ENCODE measurements at regions not wholly inside any gene's neighbourhood (a gene's known extent, or its start where the extent isn't known, plus 50 kb on each side); places are given as distances from the start of the nearest gene placed in this dataset.

DNA sequence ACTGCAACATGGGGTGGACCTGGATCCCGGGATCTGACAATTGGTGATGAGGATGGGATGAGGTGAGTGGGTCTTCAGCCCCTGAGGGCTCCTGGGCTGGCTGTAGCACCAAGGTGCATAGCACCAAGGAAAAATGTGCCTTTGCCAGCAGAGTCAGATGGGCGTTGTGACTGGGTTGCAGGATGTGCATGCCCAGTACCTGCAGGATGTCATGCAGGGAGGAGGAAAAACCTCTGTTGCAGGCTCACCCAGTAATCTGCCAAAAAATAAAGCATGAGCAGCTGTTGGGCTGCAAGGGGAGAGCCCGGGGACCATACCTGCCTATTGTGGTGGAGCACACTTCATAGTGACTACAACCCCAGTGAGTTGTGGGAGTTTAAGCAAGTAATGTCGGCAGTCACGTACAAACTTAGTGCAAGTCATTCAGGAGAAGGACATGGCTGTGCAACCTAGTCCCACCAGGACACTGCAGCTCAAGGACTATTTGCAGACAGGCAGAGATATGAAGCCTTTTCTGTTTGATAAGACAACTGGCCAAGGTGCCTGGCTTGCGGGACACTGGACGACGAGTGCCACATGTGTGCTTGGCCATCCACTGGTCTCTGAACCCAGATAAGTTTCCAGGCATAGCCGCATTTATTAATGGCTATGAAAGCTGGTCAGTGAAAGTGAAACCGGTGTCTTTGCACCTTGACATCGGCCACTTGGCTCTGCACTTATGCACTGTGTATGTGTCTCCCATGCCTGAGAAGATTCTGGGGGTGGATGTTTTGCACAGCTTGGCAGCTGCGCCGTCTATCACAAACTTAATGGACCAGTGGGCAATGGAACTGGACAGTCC is 499.8 kb downstream of the KCNJ2 start:
- Histone ChIP-seq H3K4me1 (no peaks in the 10 kb centered on the region), H3K27ac (no peak overlapping the region), H3K27me3 (no peaks in the 10 kb centered on the region), H3K9me3 (no peaks in the 10 kb centered on the region), H3K36me3 (no peaks in the 10 kb centered on the region), H3K4me3 (no peak overlapping the region)
- intact Hi-C loops (cut with DNase I) = loop anchor here (5.0 kb wide), 1 partner anchor 477 kb away; no protein-coding TSS in a partner anchor
- no peak for TF ChIP-seq POLR2AphosphoS5 (IDR thresholded peaks at IDR 0.05; ENCODE audit: insufficient read depth in 1 of 2, low read depth in 1 of 2)
- TF ChIP-seq, protein P1, sequence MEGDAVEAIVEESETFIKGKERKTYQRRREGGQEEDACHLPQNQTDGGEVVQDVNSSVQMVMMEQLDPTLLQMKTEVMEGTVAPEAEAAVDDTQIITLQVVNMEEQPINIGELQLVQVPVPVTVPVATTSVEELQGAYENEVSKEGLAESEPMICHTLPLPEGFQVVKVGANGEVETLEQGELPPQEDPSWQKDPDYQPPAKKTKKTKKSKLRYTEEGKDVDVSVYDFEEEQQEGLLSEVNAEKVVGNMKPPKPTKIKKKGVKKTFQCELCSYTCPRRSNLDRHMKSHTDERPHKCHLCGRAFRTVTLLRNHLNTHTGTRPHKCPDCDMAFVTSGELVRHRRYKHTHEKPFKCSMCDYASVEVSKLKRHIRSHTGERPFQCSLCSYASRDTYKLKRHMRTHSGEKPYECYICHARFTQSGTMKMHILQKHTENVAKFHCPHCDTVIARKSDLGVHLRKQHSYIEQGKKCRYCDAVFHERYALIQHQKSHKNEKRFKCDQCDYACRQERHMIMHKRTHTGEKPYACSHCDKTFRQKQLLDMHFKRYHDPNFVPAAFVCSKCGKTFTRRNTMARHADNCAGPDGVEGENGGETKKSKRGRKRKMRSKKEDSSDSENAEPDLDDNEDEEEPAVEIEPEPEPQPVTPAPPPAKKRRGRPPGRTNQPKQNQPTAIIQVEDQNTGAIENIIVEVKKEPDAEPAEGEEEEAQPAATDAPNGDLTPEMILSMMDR (IDR thresholded peaks at IDR 0.05) = no peak
- TF ChIP-seq POLR2A (IDR thresholded peaks at IDR 0.05) = no peak
- DNase-seq (ENCODE audit: extremely low spot score in 2 of 2) = no peak

DNA sequence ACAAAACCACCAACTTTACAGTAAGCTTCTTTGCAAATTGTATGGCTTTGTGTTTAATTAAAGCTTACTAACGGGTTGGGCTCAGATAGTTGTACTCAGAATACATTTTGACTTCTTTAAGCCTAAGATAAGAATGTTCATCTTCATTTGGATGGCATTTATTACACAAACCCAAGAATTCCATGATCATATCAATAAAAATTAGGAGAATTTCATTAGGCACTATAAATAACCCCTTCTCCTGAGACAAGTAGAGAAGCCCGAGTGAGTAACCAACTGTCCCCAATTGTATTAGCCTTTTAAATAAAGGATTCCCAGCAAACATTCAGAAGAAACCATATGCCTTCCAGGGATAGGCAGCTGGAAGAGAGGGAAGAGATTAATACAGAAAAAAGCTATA is 504.7 kb downstream of the KCNJ2 start:
- no peak for TF ChIP-seq POLR2A (IDR thresholded peaks at IDR 0.05)
- TF ChIP-seq, protein P1 (IDR thresholded peaks at IDR 0.05) = no peak
- TF ChIP-seq POLR2AphosphoS5 (IDR thresholded peaks at IDR 0.05; ENCODE audit: insufficient read depth in 1 of 2, low read depth in 1 of 2) = no peak
- intact Hi-C loops (cut with DNase I) = no loop called here
- no peaks in the 10 kb centered on the region for H3K4me1 ChIP-seq

DNA sequence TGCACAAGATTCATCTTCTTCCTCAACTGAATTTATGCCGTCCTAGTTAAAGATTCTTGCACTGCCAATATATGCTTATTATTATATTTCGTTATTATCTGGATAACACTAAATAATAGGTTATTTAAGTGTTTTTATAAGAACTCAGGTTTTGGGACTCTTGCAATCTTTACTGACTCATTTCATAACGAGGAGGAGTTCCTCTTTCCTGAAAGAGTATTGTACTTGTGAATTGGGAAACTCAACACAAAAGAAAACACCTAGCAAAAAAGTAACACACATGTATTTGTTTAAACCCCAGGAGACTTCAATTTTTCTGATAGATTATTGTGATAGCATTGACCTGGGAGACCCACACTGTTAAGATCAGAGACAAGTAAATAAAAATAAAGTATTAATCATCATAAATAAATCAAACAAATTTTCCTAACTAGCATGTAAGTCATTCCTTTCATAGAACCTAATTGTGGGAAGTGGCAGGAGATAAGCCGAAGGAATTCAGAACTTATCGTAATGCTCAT is 505.8 kb downstream of the KCNJ2 start:
- H3K4me3 ChIP-seq = no peak overlapping the region
- intact Hi-C loops (cut with DNase I) = no loop called here
- H3K9me3 ChIP-seq = no peaks in the 10 kb centered on the region
- no peaks in the 10 kb centered on the region for H3K36me3 ChIP-seq
- no peaks in the 10 kb centered on the region for H3K27me3 ChIP-seq
- TF ChIP-seq POLR2A (IDR thresholded peaks at IDR 0.05) (no peak), POLR2AphosphoS5 (IDR thresholded peaks at IDR 0.05; ENCODE audit: insufficient read depth in 1 of 2, low read depth in 1 of 2) (no peak)
- TF ChIP-seq, protein P1 (IDR thresholded peaks at IDR 0.05) = no peak
- DNase-seq (ENCODE audit: extremely low spot score in 2 of 2) = no peak
- no peaks in the 10 kb centered on the region for H3K4me1 ChIP-seq
- H3K27ac ChIP-seq = no peak overlapping the region

More for the DNA sequence above, 504.7 kb downstream of the KCNJ2 start:
- Histone ChIP-seq H3K36me3 (no peaks in the 10 kb centered on the region), H3K4me3 (no peak overlapping the region), H3K9me3 (no peaks in the 10 kb centered on the region), H3K27ac (no peak overlapping the region), H3K27me3 (no peaks in the 10 kb centered on the region)
- DNase-seq (ENCODE audit: extremely low spot score in 2 of 2) = no peak

GRCh38 chr17:70677783-70678647 is 508.7 kb downstream of the KCNJ2 start:
- H3K27me3 ChIP-seq = no peaks in the 10 kb centered on the region
- no peak for DNase-seq (ENCODE audit: extremely low spot score in 2 of 2)

More at GRCh38 chr17:70677783-70678647, 508.7 kb downstream of the KCNJ2 start:
- H3K9me3 ChIP-seq = no peaks in the 10 kb centered on the region
- TF ChIP-seq, protein P1 (IDR thresholded peaks at IDR 0.05) = no peak
- TF ChIP-seq POLR2A (IDR thresholded peaks at IDR 0.05) (no peak), POLR2AphosphoS5 (IDR thresholded peaks at IDR 0.05; ENCODE audit: insufficient read depth in 1 of 2, low read depth in 1 of 2) (no peak)
- no peaks in the 10 kb centered on the region for H3K36me3 ChIP-seq
- no peak overlapping the region for H3K4me3 ChIP-seq
- intact Hi-C loops (cut with DNase I) = no loop called here
- no peaks in the 10 kb centered on the region for H3K4me1 ChIP-seq
- H3K27ac ChIP-seq = no peak overlapping the region

Data from vagina (tissue), 2 donors.